Hippocampal formation (tissue), 2 donors: ENCODE measurements at regions not wholly inside any gene's neighbourhood (a gene's known extent, or its start where the extent isn't known, plus 50 kb on each side); places are given as distances from the start of the nearest gene placed in this dataset.

Source experiments
- DNase-seq, 2 donors: peaks; one replicate each; lab custom pipeline; 2025; lab: John Stamatoyannopoulos, UW

DNA sequence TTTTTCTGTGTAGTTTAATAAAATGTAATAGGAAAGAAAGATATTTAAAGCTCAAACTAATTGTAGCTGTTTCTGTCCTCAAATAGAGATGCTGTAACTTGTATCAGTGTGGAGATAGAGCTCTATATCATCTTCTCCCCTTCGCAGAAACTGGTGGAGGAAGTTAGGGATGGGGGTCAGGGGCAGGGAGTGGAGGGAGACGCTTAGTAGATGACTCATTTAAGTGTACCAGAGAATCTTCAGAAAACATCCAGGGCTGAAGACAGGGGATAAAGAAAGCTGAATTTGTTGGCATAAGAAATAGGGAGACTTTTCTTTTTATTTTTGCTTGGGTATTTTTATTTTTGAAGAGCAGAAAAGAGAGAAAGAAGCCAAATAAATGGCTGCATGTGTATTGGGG, 282.6 kb upstream of the DPYD start:
- DNase-seq, result no peak

DNA sequence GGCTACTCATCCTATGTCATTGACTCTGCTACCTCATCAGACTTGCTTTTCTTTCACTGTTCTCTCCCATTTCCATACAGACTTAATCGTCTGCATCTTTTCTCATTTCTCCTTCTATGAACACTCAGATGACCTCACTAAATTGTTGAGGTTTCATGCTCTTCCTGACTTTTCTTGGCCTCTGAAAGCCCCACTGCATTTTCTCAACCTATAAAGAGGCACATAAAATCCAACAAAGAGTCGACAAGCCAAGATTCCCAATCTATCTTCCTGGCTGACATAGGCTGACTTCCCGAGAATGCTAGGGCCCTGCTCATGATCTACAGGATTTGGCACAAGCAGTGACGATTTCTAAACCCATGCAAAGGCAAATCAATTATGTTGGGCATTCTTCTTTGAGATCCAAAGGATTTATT, 280.8 kb upstream of the DPYD start:
- DNase-seq, result no peak

- DNase-seq, result no peak
These were observed 276.5 kb upstream of the DPYD start for GRCh38 chr1:98197356-98197755.

GRCh38 chr1:98196012-98196411, 275.2 kb upstream of the DPYD start:
- no peak for DNase-seq

- DNase-seq, result no peak
These were observed 267.9 kb upstream of the DPYD start for GRCh38 chr1:98188774-98189173.

GRCh38 chr1:98184856-98185255, 264.0 kb upstream of the DPYD start:
- DNase-seq, result no peak

DNA sequence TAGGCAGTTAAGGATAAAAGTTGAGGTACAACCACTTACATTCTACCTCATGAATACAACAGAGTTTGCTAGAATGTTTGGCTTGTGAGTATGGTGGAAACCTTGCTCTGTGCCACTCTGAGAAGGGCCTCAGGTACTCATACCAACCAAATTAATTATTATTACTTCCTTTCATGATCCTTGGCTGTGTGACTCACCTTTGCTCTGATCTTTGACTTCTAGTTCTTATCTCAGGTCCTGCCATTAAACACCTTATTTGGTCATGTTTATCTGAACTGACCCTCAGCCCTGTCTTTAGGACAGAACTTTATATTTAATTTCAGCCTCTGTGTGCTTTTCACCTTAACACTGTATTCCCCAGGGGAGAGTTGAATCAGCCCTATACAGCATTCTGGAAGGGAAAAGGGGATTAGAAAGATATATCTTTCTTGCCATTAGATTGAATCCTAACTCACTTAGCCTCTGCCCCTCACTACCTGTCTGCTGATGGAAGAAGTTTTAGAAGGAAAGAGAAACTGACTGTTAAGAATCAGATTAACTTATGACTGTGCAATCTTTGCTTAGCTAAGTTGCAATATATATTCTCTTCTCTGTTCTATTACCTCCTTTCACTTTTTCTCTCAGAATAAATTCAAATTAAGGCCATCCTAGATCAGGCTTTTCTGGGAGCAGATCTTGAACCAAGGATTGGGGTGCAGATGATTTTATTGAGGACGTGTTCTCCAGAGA, 260.4 kb upstream of the DPYD start:
- no peak for DNase-seq

- DNase-seq, result peak in 1 of 2 donors; percentile 23
These were observed 258.4 kb upstream of the DPYD start for GRCh38 chr1:98179151-98179773.

DNA sequence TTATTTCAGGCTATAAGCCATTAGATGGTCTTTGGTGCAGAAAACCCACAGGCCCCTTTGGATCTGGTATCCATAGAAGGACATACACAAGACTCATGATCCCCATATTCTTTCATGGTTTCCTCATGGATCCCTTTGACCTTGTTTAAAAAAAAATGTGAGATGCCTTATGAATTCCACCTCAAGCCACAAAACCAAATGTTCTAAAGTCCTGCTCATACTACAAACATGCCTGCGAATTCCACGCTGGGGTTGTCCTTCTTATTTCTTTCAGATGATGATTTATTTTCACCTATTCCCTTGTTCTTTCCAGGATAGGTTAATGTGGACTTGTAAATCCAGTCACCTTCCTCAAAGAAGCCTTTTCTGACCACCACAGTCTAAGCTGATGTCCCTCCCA, 256.9 kb upstream of the DPYD start:
- DNase-seq, result no peak

GRCh38 chr1:98176936-98177335, 256.1 kb upstream of the DPYD start:
- DNase-seq, result no peak

DNA sequence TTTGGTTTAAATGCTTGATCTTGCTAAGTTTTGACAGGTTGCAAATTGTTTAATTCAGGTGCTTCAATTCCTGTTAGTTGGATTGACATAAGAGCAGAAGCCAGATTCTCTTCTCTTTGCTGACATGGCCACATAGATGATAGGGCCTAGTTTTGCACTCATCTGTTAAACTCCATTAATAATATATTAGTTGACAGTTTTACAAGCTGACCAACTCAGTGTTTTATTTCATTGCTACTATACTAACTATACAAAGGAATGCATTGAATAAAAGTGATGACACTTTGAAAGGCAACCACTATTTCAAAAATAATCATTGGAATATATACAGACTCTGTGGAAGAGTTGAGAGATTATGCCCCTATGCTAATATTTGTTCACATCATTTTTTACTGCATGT, 255.6 kb upstream of the DPYD start:
- DNase-seq, result no peak

DNA sequence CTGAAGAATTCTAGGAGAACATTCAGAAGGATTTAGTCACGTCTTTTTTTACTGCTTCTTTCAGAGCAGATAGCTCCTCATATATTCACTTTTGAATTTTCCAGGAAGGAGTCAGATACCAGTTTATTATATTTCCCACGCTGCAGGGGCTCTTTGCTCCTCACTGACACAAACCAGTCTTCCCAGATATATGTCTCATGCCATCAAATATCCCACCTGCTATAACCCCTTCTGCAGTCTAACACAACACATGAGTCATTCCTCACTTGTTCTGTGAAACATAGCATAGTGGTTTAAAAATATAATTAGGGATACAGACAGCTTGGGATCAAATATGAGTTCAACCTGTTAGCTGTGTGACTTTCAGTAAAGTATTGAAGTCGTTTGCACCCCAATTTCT, 251.7 kb upstream of the DPYD start:
- no peak for DNase-seq

GRCh38 chr1:98172022-98172421, 251.2 kb upstream of the DPYD start:
- no peak for DNase-seq

DNA sequence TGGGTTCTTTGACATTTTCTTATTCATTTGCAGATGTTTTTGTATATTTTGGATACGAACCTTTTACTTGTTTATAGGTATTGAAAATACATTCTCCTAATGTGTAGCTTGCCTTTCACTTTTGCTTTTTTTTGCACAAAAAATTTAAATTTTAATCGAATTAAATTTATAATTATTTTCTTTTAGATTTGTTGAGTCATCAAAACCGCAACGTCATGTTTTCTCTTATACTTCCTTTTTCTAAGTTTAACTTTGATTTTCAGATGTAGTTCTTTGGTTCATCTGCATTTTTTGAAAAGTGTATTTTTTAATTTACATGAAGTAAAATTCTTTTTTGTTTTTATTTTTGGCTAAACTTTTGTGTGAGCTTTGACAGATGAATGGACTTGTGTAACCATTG, 243.7 kb upstream of the DPYD start:
- DNase-seq, result no peak

- DNase-seq, result no peak
These were observed 236.9 kb upstream of the DPYD start for GRCh38 chr1:98157524-98158313.

- DNase-seq, result no peak
These were observed 226.4 kb upstream of the DPYD start for GRCh38 chr1:98147280-98147679.

GRCh38 chr1:98145655-98146054, 224.8 kb upstream of the DPYD start:
- DNase-seq, result no peak

GRCh38 chr1:98143403-98143802, 222.6 kb upstream of the DPYD start:
- DNase-seq, result no peak

GRCh38 chr1:98133131-98133530, 212.3 kb upstream of the DPYD start:
- DNase-seq, result no peak

- no peak for DNase-seq
These were observed 209.6 kb upstream of the DPYD start for GRCh38 chr1:98130408-98130807.

DNA sequence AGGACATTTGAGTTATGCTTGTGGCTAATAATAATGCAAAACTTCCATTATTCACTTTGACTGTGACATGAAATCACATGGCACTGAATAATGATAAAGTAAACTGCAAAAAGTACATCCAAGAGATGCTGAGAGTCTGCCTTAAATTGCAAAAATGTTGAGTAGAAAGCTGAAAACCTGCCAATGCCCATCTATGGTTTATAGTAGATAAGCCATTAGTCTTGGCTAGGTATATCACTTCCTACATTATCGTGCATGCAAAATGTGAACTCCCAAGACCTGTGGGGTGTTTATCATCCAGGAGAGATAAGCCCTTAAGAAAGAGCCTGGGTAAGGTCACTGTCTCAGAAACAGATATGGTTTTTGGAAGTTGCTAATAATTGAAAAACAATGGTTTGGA, 208.7 kb upstream of the DPYD start:
- no peak for DNase-seq

DNA sequence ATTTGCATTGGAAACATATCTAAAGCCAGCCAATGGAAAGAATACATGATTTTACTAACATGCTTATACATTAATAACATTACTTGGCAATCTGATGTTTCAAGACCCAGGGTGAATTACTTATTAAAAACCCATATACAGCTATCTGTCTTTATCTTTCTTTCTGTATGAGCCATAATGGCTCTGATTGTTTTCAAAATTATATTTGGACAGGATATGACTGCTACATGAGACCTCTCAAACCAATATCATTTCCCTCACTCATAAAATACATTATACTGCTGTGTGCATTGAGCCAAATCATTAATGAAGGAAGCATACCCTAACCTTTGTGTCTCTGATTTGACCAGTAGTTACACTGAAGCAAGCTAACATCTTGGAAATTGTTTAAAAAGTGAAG, 205.9 kb upstream of the DPYD start:
- DNase-seq, result no peak

DNA sequence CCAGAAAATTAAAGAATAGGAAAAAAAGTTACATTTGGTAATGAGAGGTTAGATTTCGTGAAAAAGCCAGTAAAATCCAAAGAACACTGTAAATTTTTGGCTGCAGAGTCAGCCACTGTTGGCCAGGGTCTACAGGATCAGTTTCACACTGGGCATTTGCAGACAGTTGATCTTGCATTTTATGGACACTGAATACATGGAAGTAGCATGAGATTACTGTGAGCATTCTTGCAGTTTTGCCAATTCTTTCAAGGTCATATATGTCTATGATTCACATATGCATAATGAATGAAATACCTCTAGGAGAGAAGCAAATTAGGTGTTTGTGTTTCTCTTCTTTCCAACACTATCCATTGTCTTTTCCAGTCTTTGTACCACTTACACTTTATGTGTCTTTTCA, 200.8 kb upstream of the DPYD start:
- no peak for DNase-seq
